VCaP (cell line): ENCODE measurements at regions not wholly inside any gene's neighbourhood (a gene's known extent, or its start where the extent isn't known, plus 50 kb on each side); places are given as distances from the start of the nearest gene placed in this dataset.

Experiments used
- H3K27ac ChIP-seq: fragments of 450-650 bp; 2 replicates; pipeline ENCODE4 v1.5.1; 2017
- CTCF ChIP-seq: fragments of 450-650 bp; conservative IDR thresholded peaks from 2 replicates; pipeline ENCODE4 v1.5.1; 2017; ENCODE audit warnings: mild to moderate bottlenecking, moderate library complexity

DNA sequence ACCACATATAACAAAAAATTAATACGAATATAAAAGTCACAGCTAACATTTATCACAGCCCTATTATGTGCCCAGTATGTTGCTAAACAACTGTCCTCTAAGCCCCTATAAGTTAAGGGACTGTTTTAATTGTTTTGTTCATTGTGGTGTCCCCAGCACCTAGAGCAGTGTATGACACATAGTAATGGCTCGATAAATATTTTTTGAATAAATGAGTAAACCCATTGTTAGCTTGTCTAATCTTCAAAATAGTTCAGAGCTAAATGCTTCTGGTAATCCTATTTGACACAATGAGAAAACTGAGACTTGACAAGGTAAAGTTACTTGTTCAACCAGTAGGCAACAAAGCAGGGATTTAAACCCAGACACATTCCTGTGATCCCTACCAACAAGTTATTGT is 78.4 kb upstream of the NEUROD6 start:
- TF ChIP-seq CTCF: no peak
- H3K27ac ChIP-seq: no peak overlapping the region

DNA sequence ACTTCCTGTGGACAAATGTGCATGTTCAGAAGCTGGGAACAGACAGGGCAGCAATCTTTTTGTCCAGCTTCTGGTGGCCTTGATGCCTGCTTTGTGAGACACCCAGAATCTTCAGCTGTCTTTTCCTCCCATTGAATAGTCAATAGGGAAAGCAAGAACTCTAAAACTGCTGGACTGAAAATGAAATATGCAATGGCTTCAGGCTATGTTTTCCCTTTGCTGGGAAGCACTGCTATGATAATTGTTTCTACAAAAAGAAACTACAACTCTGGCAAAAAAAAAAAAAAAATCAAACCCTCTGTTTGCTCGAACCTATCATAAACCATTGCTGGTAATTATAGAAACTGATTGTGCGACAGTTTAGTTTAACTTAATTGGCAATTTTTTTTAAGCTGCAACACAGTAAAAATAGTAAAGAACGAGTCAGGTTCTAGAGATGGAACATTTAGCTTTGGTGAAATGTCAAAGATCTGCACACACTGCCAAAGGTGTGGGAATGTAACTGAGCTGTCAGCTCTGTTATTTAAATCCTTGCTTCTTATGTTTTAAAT is 79.1 kb upstream of the NEUROD6 start:
- H3K27ac ChIP-seq: no peak overlapping the region
- TF ChIP-seq CTCF: no peak

- TF ChIP-seq CTCF: no peak
- H3K27ac ChIP-seq: no peak overlapping the region
These were observed 80.4 kb upstream of the NEUROD6 start for GRCh38 chr7:31420948-31421347.

GRCh38 chr7:31421607-31422006 is 81.1 kb upstream of the NEUROD6 start:
- H3K27ac ChIP-seq: no peak overlapping the region
- TF ChIP-seq CTCF: no peak

- TF ChIP-seq CTCF: no peak
- no peak overlapping the region for H3K27ac ChIP-seq
These were observed 83.5 kb upstream of the NEUROD6 start for GRCh38 chr7:31423994-31424393.

GRCh38 chr7:31432176-31432575 is 81.7 kb upstream of the ITPRID1 start:
- no peak overlapping the region for H3K27ac ChIP-seq
- no peak for TF ChIP-seq CTCF

DNA sequence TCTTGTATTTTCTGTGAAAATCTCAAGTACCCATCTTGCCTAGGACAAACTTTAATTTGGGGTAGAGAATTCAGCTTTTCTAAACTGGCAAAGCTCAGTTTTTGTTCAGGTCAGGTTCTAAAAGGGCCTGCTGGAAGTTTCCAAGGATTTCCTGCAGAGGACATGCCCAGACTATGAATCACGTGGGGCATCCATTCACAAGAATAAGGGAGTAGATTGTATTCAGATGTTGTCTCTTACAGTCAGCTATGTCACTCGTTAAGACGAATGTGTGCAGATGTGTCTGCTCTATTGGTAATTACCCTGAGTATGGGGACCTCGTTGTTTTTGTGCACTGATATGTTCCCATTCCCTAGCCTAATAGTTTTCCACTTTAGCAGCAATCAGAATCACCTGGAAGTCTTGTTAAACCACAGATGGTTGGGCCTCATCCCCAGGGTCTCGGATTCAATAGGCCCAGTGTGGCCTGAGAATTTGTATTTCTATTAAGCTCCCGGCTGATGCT is 81.0 kb upstream of the ITPRID1 start:
- no peak overlapping the region for H3K27ac ChIP-seq
- no peak for TF ChIP-seq CTCF
